ENCODE measurements at regions not wholly inside any gene's neighbourhood (a gene's known extent, or its start where the extent isn't known, plus 50 kb on each side); places are given as distances from the start of the nearest gene placed in this dataset.

DNA sequence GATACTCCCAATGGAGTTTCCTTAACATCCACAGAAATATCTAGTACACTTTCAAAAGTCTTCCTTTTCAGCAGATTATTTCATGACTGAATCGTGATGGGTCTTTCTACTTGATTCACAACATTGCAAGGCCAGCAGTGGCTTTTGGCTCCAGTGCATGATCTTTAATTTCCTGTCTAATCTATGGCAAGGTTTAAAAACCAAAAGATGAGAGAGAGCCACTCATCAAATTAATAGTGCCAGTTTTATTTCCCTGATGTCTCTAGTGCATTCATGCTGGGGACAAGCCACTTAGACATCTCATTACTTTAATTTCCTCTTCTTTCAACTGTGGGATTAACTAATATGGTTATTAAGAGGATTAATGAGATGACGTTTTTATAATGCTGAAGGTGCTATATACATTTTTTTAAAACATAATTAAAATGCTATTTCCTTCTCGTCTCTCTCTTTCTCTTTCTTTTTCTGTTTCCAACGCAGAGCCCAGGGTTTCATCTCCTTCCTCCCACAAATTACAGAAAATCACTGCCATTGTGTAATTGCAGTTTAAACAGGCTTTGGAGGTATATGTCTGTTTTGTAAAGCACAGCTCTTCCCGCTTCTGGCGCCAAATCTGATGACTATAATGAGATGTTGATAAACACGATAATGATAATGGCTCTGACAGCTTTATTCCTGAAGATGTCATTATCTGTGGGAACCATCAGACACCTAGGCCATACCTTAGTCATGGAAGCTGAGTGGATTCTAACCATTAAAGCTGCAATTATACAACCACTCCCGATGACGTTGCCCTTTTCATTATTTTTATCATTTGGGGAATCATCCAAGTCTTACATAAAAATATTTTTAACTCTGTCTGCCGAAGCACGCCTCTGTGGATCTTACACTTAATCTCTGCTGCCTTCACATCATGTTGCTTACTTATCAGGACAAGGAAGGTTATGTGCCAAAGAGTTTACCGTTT lies 103.1 kb upstream of the PPM1H start:
- Histone ChIP-seq H3F3A (replicated peaks; ENCODE audit: insufficient read depth) (no peaks in the 10 kb centered on the region), H3K27me3 (ENCODE audit: insufficient read depth) (no peaks in the 10 kb centered on the region; the same call in 1 of the 2 replicates), H3K4me2 (no peak overlapping the region), H3K9ac (no peak overlapping the region), H3K4me3 (ENCODE audit: low read depth in 2 of 2, low read length in 1 of 2) (no peak overlapping the region), H4K20me1 (ENCODE audit: insufficient read depth) (no peaks in the 10 kb centered on the region), H3K9me3 (no peaks in the 10 kb centered on the region), H3K27ac (ENCODE audit: low read depth in 2 of 2, low read length in 1 of 2) (no peak overlapping the region), H3K4me1 (ENCODE audit: control insufficient read depth in 1 of 2, insufficient read depth in 2 of 2, low read depth in 1 of 2, low read length in 1 of 2) (no peaks in the 10 kb centered on the region), H2AFZ (ENCODE audit: low read depth) (no peak overlapping the region), H3K79me2 (ENCODE audit: insufficient read depth) (no peaks in the 10 kb centered on the region), H3K36me3 (replicated peaks in 1 of 2; ENCODE audit: control insufficient read depth in 1 of 2, insufficient read depth in 2 of 2, low read length in 1 of 2) (no peaks in the 10 kb centered on the region), H3K9me2 (no peaks in the 10 kb centered on the region)
- POLR2A ChIA-PET: no interaction called here
- 5% methylated on average over 12 of the region's 12 CpGs for WGBS (ENCODE audit: low lambda C conversion rate)
- no peak for DNase-seq
- TF ChIP-seq RXRA (IDR thresholded peaks at IDR 0.05; ENCODE audit: borderline replicate concordance, low read depth) (no peak), NFIC (IDR thresholded peaks at IDR 0.05; ENCODE audit: borderline replicate concordance) (no peak), RAD21 (IDR thresholded peaks at IDR 0.05; ENCODE audit: low read length) (no peak), ELF1 (IDR thresholded peaks at IDR 0.05) (no peak), SIN3A (IDR thresholded peaks at IDR 0.05; ENCODE audit: borderline replicate concordance, low read depth, low read length) (no peak), EZH2phosphoT487 (IDR thresholded peaks at IDR 0.05; ENCODE audit: borderline replicate concordance, low read depth) (no peak), TAF1 (IDR thresholded peaks at IDR 0.05; ENCODE audit: borderline replicate concordance, low read depth, low read length) (no peak), CHD2 (IDR thresholded peaks at IDR 0.05; ENCODE audit: low read length, partially characterized antibody) (no peak), JUND (IDR thresholded peaks at IDR 0.05) (no peak), TCF12 (IDR thresholded peaks at IDR 0.05) (no peak), SMC3 (IDR thresholded peaks at IDR 0.05; ENCODE audit: low read depth, low read length) (no peak), MEF2A (IDR thresholded peaks at IDR 0.05; ENCODE audit: borderline replicate concordance, low read depth) (no peak), FOXJ3 (CRISPR knock-in tag; IDR thresholded peaks at IDR 0.05) (no peak)
- TF ChIP-seq, protein P1, sequence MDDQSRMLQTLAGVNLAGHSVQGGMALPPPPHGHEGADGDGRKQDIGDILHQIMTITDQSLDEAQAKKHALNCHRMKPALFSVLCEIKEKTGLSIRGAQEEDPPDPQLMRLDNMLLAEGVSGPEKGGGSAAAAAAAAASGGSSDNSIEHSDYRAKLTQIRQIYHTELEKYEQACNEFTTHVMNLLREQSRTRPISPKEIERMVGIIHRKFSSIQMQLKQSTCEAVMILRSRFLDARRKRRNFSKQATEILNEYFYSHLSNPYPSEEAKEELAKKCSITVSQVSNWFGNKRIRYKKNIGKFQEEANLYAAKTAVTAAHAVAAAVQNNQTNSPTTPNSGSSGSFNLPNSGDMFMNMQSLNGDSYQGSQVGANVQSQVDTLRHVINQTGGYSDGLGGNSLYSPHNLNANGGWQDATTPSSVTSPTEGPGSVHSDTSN (IDR thresholded peaks at IDR 0.05): no peak
- TF ChIP-seq, protein P2, sequence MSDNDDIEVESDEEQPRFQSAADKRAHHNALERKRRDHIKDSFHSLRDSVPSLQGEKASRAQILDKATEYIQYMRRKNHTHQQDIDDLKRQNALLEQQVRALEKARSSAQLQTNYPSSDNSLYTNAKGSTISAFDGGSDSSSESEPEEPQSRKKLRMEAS (IDR thresholded peaks at IDR 0.05; ENCODE audit: low read depth): no peak
- TF ChIP-seq, protein P3, sequence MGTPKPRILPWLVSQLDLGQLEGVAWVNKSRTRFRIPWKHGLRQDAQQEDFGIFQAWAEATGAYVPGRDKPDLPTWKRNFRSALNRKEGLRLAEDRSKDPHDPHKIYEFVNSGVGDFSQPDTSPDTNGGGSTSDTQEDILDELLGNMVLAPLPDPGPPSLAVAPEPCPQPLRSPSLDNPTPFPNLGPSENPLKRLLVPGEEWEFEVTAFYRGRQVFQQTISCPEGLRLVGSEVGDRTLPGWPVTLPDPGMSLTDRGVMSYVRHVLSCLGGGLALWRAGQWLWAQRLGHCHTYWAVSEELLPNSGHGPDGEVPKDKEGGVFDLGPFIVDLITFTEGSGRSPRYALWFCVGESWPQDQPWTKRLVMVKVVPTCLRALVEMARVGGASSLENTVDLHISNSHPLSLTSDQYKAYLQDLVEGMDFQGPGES (IDR thresholded peaks at IDR 0.05; ENCODE audit: low read depth, low read length): no peak
- TF ChIP-seq, protein P4, sequence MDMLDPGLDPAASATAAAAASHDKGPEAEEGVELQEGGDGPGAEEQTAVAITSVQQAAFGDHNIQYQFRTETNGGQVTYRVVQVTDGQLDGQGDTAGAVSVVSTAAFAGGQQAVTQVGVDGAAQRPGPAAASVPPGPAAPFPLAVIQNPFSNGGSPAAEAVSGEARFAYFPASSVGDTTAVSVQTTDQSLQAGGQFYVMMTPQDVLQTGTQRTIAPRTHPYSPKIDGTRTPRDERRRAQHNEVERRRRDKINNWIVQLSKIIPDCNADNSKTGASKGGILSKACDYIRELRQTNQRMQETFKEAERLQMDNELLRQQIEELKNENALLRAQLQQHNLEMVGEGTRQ (IDR thresholded peaks at IDR 0.05; ENCODE audit: borderline replicate concordance, low read depth, low read length): no peak
- TF ChIP-seq, protein P5, sequence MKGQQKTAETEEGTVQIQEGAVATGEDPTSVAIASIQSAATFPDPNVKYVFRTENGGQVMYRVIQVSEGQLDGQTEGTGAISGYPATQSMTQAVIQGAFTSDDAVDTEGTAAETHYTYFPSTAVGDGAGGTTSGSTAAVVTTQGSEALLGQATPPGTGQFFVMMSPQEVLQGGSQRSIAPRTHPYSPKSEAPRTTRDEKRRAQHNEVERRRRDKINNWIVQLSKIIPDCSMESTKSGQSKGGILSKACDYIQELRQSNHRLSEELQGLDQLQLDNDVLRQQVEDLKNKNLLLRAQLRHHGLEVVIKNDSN (IDR thresholded peaks at IDR 0.05; ENCODE audit: borderline replicate concordance, low read depth): no peak
- TF ChIP-seq, protein P6, sequence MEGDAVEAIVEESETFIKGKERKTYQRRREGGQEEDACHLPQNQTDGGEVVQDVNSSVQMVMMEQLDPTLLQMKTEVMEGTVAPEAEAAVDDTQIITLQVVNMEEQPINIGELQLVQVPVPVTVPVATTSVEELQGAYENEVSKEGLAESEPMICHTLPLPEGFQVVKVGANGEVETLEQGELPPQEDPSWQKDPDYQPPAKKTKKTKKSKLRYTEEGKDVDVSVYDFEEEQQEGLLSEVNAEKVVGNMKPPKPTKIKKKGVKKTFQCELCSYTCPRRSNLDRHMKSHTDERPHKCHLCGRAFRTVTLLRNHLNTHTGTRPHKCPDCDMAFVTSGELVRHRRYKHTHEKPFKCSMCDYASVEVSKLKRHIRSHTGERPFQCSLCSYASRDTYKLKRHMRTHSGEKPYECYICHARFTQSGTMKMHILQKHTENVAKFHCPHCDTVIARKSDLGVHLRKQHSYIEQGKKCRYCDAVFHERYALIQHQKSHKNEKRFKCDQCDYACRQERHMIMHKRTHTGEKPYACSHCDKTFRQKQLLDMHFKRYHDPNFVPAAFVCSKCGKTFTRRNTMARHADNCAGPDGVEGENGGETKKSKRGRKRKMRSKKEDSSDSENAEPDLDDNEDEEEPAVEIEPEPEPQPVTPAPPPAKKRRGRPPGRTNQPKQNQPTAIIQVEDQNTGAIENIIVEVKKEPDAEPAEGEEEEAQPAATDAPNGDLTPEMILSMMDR (IDR thresholded peaks at IDR 0.05): no peak
- CTCF ChIA-PET: interaction anchor here (0.6 kb wide), 1 partner anchor 152 kb away, joined by 3 read pairs; no protein-coding TSS in a partner anchor

Data from SK-N-SH (cell line).